HEK293 (cell line): ENCODE measurements at regions not wholly inside any gene's neighbourhood (a gene's known extent, or its start where the extent isn't known, plus 50 kb on each side); places are given as distances from the start of the nearest gene placed in this dataset.

Source experiments
- GLIS1 ChIP-seq: fragments of 450-650 bp; formaldehyde crosslinking; IDR thresholded peaks from 2 replicates; pipeline ENCODE4 v1.5.1; 2016; ENCODE audit warnings: missing biosample characterization, missing genetic modification characterization
- TCF7L2 ChIP-seq: IDR thresholded peaks from 2 replicates; pipeline ENCODE4 v1.6.1; 2011; ENCODE audit warnings: low read depth, mild to moderate bottlenecking, inconsistent platforms, low read length, moderate library complexity, borderline replicate concordance
- ZFP41 ChIP-seq: fragments of 450-650 bp; formaldehyde crosslinking; IDR thresholded peaks from 2 replicates; pipeline ENCODE4 v1.5.1; 2016; ENCODE audit warnings: missing biosample characterization, missing genetic modification characterization, borderline replicate concordance
- ZNF37A ChIP-seq: fragments of 450-650 bp; IDR thresholded peaks from 2 replicates; pipeline ENCODE4 v1.5.1; 2018; ENCODE audit warnings: missing biosample characterization, missing genetic modification characterization
- ZNF416 ChIP-seq: fragments of 450-650 bp; formaldehyde crosslinking; IDR thresholded peaks from 2 replicates; pipeline ENCODE4 v1.5.1; 2016; ENCODE audit warnings: missing biosample characterization, missing genetic modification characterization
- ZNF626 ChIP-seq: fragments of 450-650 bp; sonication (Bioruptor Pico); formaldehyde crosslinking; IDR thresholded peaks from 2 replicates; pipeline ENCODE4 v1.5.1; 2018; ENCODE audit warnings: missing biosample characterization, missing genetic modification characterization, inconsistent platforms
- ZNF76 ChIP-seq: fragments of 450-650 bp; formaldehyde crosslinking; IDR thresholded peaks from 2 replicates; pipeline ENCODE4; 2016; ENCODE audit warnings: low read depth, missing biosample characterization, missing genetic modification characterization, borderline replicate concordance
- TF ChIP-seq, protein P1 (sequence below): fragments of 450-650 bp; formaldehyde crosslinking; IDR thresholded peaks from 2 replicates; pipeline ENCODE4 v1.5.1; 2016; ENCODE audit warnings: missing biosample characterization, missing genetic modification characterization
- TF ChIP-seq, protein P2 (sequence below): fragments of 450-650 bp; formaldehyde crosslinking; IDR thresholded peaks from 2 replicates; pipeline ENCODE4 v1.5.1; 2017; ENCODE audit warnings: missing biosample characterization, mild to moderate bottlenecking, missing genetic modification characterization, moderate library complexity
- TF ChIP-seq, protein P3 (sequence below): fragments of 450-650 bp; formaldehyde crosslinking; IDR thresholded peaks from 2 replicates; pipeline ENCODE4 v1.5.1; 2016; ENCODE audit warnings: missing biosample characterization, missing genetic modification characterization

DNA sequence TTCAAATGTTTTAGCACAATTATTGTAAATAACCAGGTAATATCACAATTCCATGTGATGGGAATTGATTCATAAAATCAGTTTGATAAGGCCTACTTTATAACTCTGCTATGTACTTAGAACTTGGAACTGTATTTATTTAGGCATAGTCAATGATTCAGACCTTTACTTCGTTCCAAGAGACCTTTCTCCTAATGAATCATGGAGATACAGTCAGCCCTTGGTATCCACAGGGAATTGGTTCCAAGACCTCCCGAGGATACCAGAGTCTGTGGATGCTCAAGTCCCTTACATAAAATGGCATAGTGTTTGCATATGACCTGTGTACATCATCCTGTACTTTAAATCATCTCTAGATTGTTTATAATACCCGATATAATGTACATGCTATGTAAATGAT is 60.8 kb upstream of the UMPS start:
- TF ChIP-seq ZFP41 (tag by site-specific recombination) (no peak), ZNF416 (tag by site-specific recombination) (no peak), ZNF626 (tag by site-specific recombination) (no peak), GLIS1 (tag by site-specific recombination) (no peak), TCF7L2 (no peak), ZNF76 (tag by site-specific recombination) (no peak), ZNF37A (tag by site-specific recombination) (no peak)
- TF ChIP-seq, protein P1, sequence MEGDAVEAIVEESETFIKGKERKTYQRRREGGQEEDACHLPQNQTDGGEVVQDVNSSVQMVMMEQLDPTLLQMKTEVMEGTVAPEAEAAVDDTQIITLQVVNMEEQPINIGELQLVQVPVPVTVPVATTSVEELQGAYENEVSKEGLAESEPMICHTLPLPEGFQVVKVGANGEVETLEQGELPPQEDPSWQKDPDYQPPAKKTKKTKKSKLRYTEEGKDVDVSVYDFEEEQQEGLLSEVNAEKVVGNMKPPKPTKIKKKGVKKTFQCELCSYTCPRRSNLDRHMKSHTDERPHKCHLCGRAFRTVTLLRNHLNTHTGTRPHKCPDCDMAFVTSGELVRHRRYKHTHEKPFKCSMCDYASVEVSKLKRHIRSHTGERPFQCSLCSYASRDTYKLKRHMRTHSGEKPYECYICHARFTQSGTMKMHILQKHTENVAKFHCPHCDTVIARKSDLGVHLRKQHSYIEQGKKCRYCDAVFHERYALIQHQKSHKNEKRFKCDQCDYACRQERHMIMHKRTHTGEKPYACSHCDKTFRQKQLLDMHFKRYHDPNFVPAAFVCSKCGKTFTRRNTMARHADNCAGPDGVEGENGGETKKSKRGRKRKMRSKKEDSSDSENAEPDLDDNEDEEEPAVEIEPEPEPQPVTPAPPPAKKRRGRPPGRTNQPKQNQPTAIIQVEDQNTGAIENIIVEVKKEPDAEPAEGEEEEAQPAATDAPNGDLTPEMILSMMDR (tag by site-specific recombination) = no peak
- TF ChIP-seq, protein P2, sequence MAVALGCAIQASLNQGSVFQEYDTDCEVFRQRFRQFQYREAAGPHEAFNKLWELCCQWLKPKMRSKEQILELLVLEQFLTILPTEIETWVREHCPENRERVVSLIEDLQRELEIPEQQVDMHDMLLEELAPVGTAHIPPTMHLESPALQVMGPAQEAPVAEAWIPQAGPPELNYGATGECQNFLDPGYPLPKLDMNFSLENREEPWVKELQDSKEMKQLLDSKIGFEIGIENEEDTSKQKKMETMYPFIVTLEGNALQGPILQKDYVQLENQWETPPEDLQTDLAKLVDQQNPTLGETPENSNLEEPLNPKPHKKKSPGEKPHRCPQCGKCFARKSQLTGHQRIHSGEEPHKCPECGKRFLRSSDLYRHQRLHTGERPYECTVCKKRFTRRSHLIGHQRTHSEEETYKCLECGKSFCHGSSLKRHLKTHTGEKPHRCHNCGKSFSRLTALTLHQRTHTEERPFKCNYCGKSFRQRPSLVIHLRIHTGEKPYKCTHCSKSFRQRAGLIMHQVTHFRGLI (tag by site-specific recombination) = no peak
- TF ChIP-seq, protein P3, sequence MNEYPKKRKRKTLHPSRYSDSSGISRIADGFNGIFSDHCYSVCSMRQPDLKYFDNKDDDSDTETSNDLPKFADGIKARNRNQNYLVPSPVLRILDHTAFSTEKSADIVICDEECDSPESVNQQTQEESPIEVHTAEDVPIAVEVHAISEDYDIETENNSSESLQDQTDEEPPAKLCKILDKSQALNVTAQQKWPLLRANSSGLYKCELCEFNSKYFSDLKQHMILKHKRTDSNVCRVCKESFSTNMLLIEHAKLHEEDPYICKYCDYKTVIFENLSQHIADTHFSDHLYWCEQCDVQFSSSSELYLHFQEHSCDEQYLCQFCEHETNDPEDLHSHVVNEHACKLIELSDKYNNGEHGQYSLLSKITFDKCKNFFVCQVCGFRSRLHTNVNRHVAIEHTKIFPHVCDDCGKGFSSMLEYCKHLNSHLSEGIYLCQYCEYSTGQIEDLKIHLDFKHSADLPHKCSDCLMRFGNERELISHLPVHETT (tag by site-specific recombination) = no peak
